ENCODE measurements at regions not wholly inside any gene's neighbourhood (a gene's known extent, or its start where the extent isn't known, plus 50 kb on each side); places are given as distances from the start of the nearest gene placed in this dataset.

GRCh38 chrX:22740836-22741235 lies 258.9 kb upstream of the DDX53 start:
- TF ChIP-seq, protein P1, sequence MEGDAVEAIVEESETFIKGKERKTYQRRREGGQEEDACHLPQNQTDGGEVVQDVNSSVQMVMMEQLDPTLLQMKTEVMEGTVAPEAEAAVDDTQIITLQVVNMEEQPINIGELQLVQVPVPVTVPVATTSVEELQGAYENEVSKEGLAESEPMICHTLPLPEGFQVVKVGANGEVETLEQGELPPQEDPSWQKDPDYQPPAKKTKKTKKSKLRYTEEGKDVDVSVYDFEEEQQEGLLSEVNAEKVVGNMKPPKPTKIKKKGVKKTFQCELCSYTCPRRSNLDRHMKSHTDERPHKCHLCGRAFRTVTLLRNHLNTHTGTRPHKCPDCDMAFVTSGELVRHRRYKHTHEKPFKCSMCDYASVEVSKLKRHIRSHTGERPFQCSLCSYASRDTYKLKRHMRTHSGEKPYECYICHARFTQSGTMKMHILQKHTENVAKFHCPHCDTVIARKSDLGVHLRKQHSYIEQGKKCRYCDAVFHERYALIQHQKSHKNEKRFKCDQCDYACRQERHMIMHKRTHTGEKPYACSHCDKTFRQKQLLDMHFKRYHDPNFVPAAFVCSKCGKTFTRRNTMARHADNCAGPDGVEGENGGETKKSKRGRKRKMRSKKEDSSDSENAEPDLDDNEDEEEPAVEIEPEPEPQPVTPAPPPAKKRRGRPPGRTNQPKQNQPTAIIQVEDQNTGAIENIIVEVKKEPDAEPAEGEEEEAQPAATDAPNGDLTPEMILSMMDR (IDR thresholded peaks at IDR 0.05; ENCODE audit: low read depth, low read length) = no peak
- TF ChIP-seq EZH2phosphoT487 (IDR thresholded peaks at IDR 0.05; ENCODE audit: low read depth) = no peak
